Ascending aorta (tissue), 2 donors: ENCODE measurements at regions not wholly inside any gene's neighbourhood (a gene's known extent, or its start where the extent isn't known, plus 50 kb on each side); places are given as distances from the start of the nearest gene placed in this dataset.

Experiments
- DNase-seq, 2 donors: peaks; one replicate each; pipeline ENCODE4 v3.0.0-alpha.2; 2019; ENCODE audit warnings: low spot score in 2 of 2
- H3K27ac ChIP-seq, 2 donors: fragments of 200-600 bp; sonication (generic); one replicate each; pipeline ENCODE4 v1.5.1; 2016 to 2017; ENCODE audit warnings: mild to moderate bottlenecking in 1 of 2
- H3K27me3 ChIP-seq: fragments of 200-600 bp; sonication (generic); one replicate; pipeline ENCODE4 v1.5.1; 2017
- H3K36me3 ChIP-seq, 2 donors: fragments of 200-600 bp; sonication (generic); one replicate each; pipeline ENCODE4 v1.5.1; 2016
- H3K4me1 ChIP-seq, 2 donors: fragments of 200-600 bp; sonication (generic); one replicate each; pipeline ENCODE4 v1.5.1; 2016 to 2017; ENCODE audit warnings: mild to moderate bottlenecking in 1 of 2
- H3K4me3 ChIP-seq, 2 donors: fragments of 200-600 bp; sonication (generic); one replicate each; pipeline ENCODE4 v1.5.1; 2016 to 2017; ENCODE audit warnings: mild to moderate bottlenecking in 1 of 2
- H3K9me3 ChIP-seq, 2 donors: fragments of 200-600 bp; sonication (generic); one replicate each; pipeline ENCODE4 v1.5.1; 2016
- intact Hi-C: fragments of 100-400 bp; cut with DNase I; formaldehyde crosslinking; loops from one replicate; pipeline ENCODE4 v1.15.1; 2023
- TF ChIP-seq, protein P1 (sequence below), 3 experiments: fragments of 200-600 bp in 2 of 3; fragments of 450-650 bp in 1 of 3; sonication (generic) in 2 of 3; IDR thresholded peaks; one replicate each; pipeline ENCODE4 v1.5.1; 2016 to 2019; ENCODE audit warnings: antibody characterized with exemption in 3 of 3, mild to moderate bottlenecking in 1 of 3, moderate library complexity in 1 of 3

DNA sequence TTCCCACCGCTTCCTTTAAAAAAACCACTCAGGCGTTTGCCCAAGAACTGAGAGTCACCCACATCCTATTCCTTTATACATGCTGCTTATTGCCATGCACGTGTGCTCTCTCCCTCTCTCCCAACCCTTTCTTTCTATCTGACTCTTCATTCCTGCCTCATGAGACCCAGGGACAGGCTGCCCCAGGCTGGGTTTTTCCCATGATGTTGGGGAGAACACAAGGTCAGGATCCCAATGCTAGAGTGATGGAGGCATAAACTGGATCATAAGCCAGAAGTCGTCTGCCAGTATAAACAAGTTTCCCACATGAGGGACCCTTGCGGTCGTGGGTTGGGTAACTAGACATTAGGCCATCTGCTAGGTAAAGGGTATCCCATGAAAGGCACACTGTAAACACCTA is 64.9 kb downstream of the CD2 start:
- no peaks in the 10 kb centered on the region for H3K4me1 ChIP-seq
- intact Hi-C loops: no loop called here
- TF ChIP-seq, protein P1, sequence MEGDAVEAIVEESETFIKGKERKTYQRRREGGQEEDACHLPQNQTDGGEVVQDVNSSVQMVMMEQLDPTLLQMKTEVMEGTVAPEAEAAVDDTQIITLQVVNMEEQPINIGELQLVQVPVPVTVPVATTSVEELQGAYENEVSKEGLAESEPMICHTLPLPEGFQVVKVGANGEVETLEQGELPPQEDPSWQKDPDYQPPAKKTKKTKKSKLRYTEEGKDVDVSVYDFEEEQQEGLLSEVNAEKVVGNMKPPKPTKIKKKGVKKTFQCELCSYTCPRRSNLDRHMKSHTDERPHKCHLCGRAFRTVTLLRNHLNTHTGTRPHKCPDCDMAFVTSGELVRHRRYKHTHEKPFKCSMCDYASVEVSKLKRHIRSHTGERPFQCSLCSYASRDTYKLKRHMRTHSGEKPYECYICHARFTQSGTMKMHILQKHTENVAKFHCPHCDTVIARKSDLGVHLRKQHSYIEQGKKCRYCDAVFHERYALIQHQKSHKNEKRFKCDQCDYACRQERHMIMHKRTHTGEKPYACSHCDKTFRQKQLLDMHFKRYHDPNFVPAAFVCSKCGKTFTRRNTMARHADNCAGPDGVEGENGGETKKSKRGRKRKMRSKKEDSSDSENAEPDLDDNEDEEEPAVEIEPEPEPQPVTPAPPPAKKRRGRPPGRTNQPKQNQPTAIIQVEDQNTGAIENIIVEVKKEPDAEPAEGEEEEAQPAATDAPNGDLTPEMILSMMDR (IDR thresholded peaks at IDR 0.05): no peak
- no peak overlapping the region for H3K27ac ChIP-seq
- no peak overlapping the region for H3K4me3 ChIP-seq
- no peaks in the 10 kb centered on the region for H3K9me3 ChIP-seq
- DNase-seq: no peak
- no peaks in the 10 kb centered on the region for H3K27me3 ChIP-seq
- no peaks in the 10 kb centered on the region for H3K36me3 ChIP-seq

DNA sequence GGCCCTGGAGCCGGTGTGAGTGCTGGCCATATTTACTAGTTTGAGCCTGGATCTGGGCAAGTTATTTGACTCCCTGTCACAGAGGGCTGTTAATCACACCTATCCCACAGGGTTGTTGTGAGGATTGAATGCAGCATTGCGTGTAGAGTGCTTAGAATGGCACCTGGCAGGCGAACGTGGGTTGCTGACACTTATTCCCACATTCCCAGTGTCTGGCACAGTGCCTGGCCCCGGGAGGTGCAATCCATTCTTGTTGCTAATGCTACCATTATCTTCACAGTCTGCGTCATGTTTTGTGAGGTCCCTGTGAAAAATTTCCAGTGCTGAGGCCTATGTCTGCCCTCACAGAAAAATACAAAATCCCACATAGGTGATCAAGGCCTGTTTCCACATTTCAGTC is 66.1 kb downstream of the CD2 start:
- no peak for DNase-seq
- intact Hi-C loops: no loop called here
- TF ChIP-seq, protein P1 (IDR thresholded peaks at IDR 0.05): no peak
- H3K36me3 ChIP-seq: no peaks in the 10 kb centered on the region
- no peaks in the 10 kb centered on the region for H3K4me1 ChIP-seq
- H3K9me3 ChIP-seq: no peaks in the 10 kb centered on the region
- no peaks in the 10 kb centered on the region for H3K27me3 ChIP-seq
- H3K4me3 ChIP-seq: no peak overlapping the region
- H3K27ac ChIP-seq: no peak overlapping the region

DNA sequence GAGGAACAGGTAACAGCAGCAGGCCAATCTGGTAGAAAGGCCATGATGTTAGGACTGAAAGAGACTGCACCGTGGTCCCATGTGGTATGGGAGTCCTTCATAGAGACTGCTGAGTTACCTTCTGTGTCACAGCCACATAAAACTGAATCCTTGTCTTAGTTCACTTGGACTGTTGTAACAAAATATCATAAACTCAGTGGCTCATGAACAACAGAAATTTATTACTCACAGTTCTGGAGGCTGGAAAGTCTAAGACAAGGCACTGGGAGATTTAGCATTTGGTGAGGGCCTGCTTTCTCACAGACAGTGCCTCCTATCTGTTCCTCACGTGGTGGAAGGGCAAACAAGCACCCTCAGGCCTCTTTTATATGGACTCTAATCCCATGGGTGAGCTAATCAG is 67.5 kb downstream of the CD2 start:
- intact Hi-C loops: no loop called here
- Histone ChIP-seq H3K4me1 (no peaks in the 10 kb centered on the region), H3K9me3 (no peaks in the 10 kb centered on the region), H3K27me3 (no peaks in the 10 kb centered on the region), H3K36me3 (no peaks in the 10 kb centered on the region), H3K4me3 (no peak overlapping the region), H3K27ac (no peak overlapping the region)
- TF ChIP-seq, protein P1 (IDR thresholded peaks at IDR 0.05): no peak
- DNase-seq: no peak

DNA sequence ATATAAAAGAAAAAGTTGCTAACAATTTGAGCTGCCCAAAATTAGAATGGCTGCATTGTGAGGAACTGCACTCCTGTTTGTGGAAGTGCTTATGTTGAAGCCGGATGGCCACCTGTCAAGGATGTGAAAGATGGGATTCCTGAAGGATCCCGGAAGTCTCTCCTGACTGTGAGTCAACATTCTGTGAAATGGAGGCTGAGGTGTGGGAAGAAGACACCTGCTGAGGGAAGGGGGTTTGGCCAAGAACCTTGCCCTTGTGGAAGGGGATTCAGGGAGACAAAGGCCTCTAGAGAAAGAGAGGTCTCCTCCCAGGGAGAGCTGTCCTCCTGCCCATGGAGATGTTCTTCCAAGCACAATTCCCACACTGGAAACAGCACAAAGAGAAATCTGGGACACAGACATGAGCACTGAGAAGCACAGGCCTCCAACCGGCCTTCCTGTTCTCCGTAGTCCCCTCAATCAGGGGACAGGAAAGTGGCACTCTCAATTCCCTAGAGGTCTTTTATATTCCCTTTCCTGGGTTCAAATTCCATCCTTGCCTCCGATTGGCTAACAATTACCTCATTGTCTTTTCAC is 70.5 kb downstream of the CD2 start:
- Histone ChIP-seq H3K36me3 (no peaks in the 10 kb centered on the region), H3K27ac (no peak overlapping the region), H3K27me3 (no peaks in the 10 kb centered on the region), H3K9me3 (no peaks in the 10 kb centered on the region), H3K4me3 (no peak overlapping the region), H3K4me1 (no peaks in the 10 kb centered on the region)
- intact Hi-C loops: no loop called here
- TF ChIP-seq, protein P1 (IDR thresholded peaks at IDR 0.05): no peak
- DNase-seq: no peak

DNA sequence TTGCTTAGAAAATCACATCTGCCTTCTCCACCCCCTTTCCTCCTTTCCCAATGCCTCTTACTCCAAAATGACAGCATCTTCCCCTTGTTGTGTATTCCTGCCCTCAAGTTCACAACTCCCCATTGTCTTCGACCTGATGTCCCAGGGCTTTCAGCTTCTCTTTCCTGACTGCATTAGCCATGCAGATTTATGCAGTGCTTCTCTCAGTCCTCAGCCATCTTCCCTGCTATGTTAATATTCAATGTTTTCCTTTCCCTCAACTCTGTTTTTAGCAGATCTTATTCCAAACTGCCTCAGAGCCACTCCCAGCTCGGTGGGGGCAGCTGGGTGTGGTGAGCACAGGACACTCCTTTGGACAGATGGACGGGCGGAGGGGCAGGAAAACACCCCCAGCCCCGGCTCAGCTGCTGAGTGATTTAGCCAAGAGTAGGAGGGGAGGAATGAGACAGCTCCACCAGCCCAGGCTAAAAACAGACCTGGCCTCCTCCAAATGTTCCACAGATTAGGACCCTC is 71.0 kb downstream of the CD2 start:
- intact Hi-C loops: no loop called here

More for the DNA sequence above, 71.0 kb downstream of the CD2 start:
- H3K27me3 ChIP-seq: no peaks in the 10 kb centered on the region
- H3K9me3 ChIP-seq: no peaks in the 10 kb centered on the region
- H3K27ac ChIP-seq: no peak overlapping the region
- DNase-seq: no peak
- H3K36me3 ChIP-seq: no peaks in the 10 kb centered on the region
- TF ChIP-seq, protein P1 (IDR thresholded peaks at IDR 0.05): no peak
- H3K4me1 ChIP-seq: no peaks in the 10 kb centered on the region
- H3K4me3 ChIP-seq: no peak overlapping the region
